A673 (cell line): ENCODE measurements at regions not wholly inside any gene's neighbourhood (a gene's known extent, or its start where the extent isn't known, plus 50 kb on each side); places are given as distances from the start of the nearest gene placed in this dataset.

Experiments used
- BruUV-seq: library from RNA; stranded (reverse); fragments of 400-500 nt; replicated peaks from 2 replicates; lab custom pipeline; 2021; lab: Mats Ljungman, UMichigan
- CTCF ChIA-PET: fragments of 300-600 bp; sonication (Branson Sonifier 250); formaldehyde crosslinking; loops from one replicate; lab custom pipeline; 2022; ENCODE audit warnings: antibody characterized with exemption; lab: Charles Lee
- POLR2A ChIA-PET: fragments of 300-600 bp; sonication (Branson Sonifier 250); formaldehyde crosslinking; loops from one replicate; lab custom pipeline; 2022; ENCODE audit warnings: antibody characterized with exemption; ENCODE audit not compliant: low non-redundant PET; lab: Charles Lee
- DNase-seq: peaks from one replicate; pipeline ENCODE4 v3.0.0-alpha.2; 2015; ENCODE audit warnings: low spot score
- H3K27ac ChIP-seq: fragments of 200-600 bp; sonication (generic); 2 replicates; pipeline ENCODE4 v1.5.1; 2016; ENCODE audit warnings: mixed run types, low read depth, mild to moderate bottlenecking, mixed read lengths, antibody characterized with exemption, low read length; ENCODE audit not compliant: poor library complexity, severe bottlenecking
- H3K27me3 ChIP-seq: fragments of 200-600 bp; sonication (generic); replicated peaks from 2 replicates; pipeline ENCODE4 v1.6.1; 2017; ENCODE audit warnings: mixed run types, low read depth, mild to moderate bottlenecking, mixed read lengths, antibody characterized with exemption, low read length; ENCODE audit not compliant: insufficient read depth, poor library complexity
- H3K36me3 ChIP-seq: fragments of 200-600 bp; sonication (generic); 2 replicates; pipeline ENCODE4 v1.6.1; 2016; ENCODE audit warnings: mixed run types, mild to moderate bottlenecking, mixed read lengths, antibody characterized with exemption, low read length; ENCODE audit not compliant: insufficient read depth, poor library complexity, severe bottlenecking
- H3K4me1 ChIP-seq: fragments of 200-600 bp; sonication (generic); 2 replicates; pipeline ENCODE4 v1.6.1; 2017; ENCODE audit warnings: mixed run types, mild to moderate bottlenecking, mixed read lengths, antibody characterized with exemption, low read length; ENCODE audit not compliant: insufficient read depth, poor library complexity, severe bottlenecking
- H3K4me3 ChIP-seq: fragments of 200-600 bp; sonication (generic); 2 replicates; pipeline ENCODE4 v1.5.1; 2016; ENCODE audit warnings: low read depth, mixed run types, mild to moderate bottlenecking, mixed read lengths, low read length; ENCODE audit not compliant: poor library complexity, severe bottlenecking
- H3K9me3 ChIP-seq: fragments of 200-600 bp; sonication (generic); 2 replicates; pipeline ENCODE4 v1.6.1; 2016; ENCODE audit warnings: mixed run types, low read depth, mild to moderate bottlenecking, mixed read lengths, antibody characterized with exemption, low read length; ENCODE audit not compliant: poor library complexity, severe bottlenecking
- CTCF ChIP-seq: fragments of 300-800, 200-600 bp; sonication (generic); conservative IDR thresholded peaks from 2 replicates; pipeline ENCODE4 v1.5.1; 2017; ENCODE audit warnings: low read depth, mild to moderate bottlenecking, antibody characterized with exemption, low read length, moderate library complexity, mixed read lengths
- EZH2 ChIP-seq: fragments of 200-600 bp; sonication (generic); IDR thresholded peaks from 2 replicates; pipeline ENCODE4 v1.6.1; 2017; ENCODE audit warnings: borderline replicate concordance, low read depth, mild to moderate bottlenecking, mixed read lengths, antibody characterized with exemption, low read length; ENCODE audit not compliant: poor library complexity, severe bottlenecking
- intact Hi-C: fragments of 100-400 bp; cut with micrococcal nuclease; formaldehyde crosslinking; loops from one replicate; pipeline ENCODE4 v1.10.0; 2022; ENCODE audit not compliant: unreplicated experiment

GRCh38 chr16:86449446-86450095, 60.8 kb upstream of the FOXF1 start:
- no TSS peak for BruUV-seq
- Histone ChIP-seq H3K36me3 (no peaks in the 10 kb centered on the region), H3K27ac (no peak overlapping the region), H3K4me3 (no peak overlapping the region), H3K4me1 (no peaks in the 10 kb centered on the region), H3K9me3 (no peaks in the 10 kb centered on the region), H3K27me3 (peaks cover 74% of the 10 kb centered on the region)
- ChIA-PET CTCF (no interaction called here), POLR2A (no interaction called here)
- TF ChIP-seq EZH2 = no peak
- intact Hi-C loops = no loop called here
- DNase-seq = no peak

- POLR2A ChIA-PET = no interaction called here
- CTCF ChIA-PET = no interaction called here
- Histone ChIP-seq H3K36me3 (no peaks in the 10 kb centered on the region), H3K9me3 (no peaks in the 10 kb centered on the region), H3K27ac (no peak overlapping the region), H3K27me3 (peaks cover 74% of the 10 kb centered on the region), H3K4me3 (no peak overlapping the region), H3K4me1 (no peaks in the 10 kb centered on the region)
- no TSS peak for BruUV-seq
- intact Hi-C loops = no loop called here
- no peak for DNase-seq
- TF ChIP-seq CTCF = no peak
- no peak for TF ChIP-seq EZH2
Measured at GRCh38 chr16:86450691-86451090, 59.6 kb upstream of the FOXF1 start.

- H3K4me1 ChIP-seq = no peaks in the 10 kb centered on the region
- ChIA-PET CTCF (no interaction called here), POLR2A (no interaction called here)
- BruUV-seq = no TSS peak
- no peaks in the 10 kb centered on the region for H3K36me3 ChIP-seq
- intact Hi-C loops = no loop called here
- no peak overlapping the region for H3K27ac ChIP-seq
- no peak for DNase-seq
- TF ChIP-seq CTCF (no peak), EZH2 (no peak)
- no peak overlapping the region for H3K4me3 ChIP-seq
- H3K9me3 ChIP-seq = no peaks in the 10 kb centered on the region
- H3K27me3 ChIP-seq = peaks cover 84% of the 10 kb centered on the region
Measured at GRCh38 chr16:86452451-86452850, 57.9 kb upstream of the FOXF1 start.

GRCh38 chr16:86455116-86455515, 55.2 kb upstream of the FOXF1 start:
- TF ChIP-seq CTCF (no peak), EZH2 (no peak)
- DNase-seq = no peak
- H3K9me3 ChIP-seq = no peaks in the 10 kb centered on the region

More at GRCh38 chr16:86455116-86455515, 55.2 kb upstream of the FOXF1 start:
- no peaks in the 10 kb centered on the region for H3K36me3 ChIP-seq
- BruUV-seq = no TSS peak
- H3K4me1 ChIP-seq = no peaks in the 10 kb centered on the region
- no peak overlapping the region for H3K4me3 ChIP-seq
- no peak overlapping the region for H3K27ac ChIP-seq
- ChIA-PET POLR2A (no interaction called here), CTCF (no interaction called here)
- peaks cover 85% of the 10 kb centered on the region for H3K27me3 ChIP-seq
- intact Hi-C loops = no loop called here
